ENCODE measurements at regions not wholly inside any gene's neighbourhood (a gene's known extent, or its start where the extent isn't known, plus 50 kb on each side); places are given as distances from the start of the nearest gene placed in this dataset.

DNA sequence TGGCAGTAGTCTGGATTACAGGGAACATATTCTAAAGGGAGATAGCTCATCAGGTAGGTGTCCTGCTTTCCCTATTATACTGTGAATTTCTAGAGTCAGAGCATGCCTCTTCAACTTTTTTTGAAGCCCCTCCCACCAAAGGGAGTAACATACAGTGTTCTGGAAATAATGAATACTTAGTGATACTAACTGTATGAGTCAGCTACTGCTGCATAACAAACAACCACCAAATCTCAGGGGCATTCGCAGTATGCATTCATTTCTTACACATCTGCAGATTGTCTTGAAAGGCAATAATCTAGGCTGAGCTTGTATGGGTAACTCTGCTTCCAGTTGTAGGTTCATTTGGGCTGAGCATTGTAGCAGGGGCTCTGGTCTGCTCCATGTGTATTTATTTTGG is 409.7 kb upstream of the SPRED2 start:
- no peak for DNase-seq (ENCODE audit: low read depth)

GRCh38 chr2:65835975-65836549 is 403.7 kb upstream of the SPRED2 start:
- no peak for DNase-seq (ENCODE audit: low read depth)

DNA sequence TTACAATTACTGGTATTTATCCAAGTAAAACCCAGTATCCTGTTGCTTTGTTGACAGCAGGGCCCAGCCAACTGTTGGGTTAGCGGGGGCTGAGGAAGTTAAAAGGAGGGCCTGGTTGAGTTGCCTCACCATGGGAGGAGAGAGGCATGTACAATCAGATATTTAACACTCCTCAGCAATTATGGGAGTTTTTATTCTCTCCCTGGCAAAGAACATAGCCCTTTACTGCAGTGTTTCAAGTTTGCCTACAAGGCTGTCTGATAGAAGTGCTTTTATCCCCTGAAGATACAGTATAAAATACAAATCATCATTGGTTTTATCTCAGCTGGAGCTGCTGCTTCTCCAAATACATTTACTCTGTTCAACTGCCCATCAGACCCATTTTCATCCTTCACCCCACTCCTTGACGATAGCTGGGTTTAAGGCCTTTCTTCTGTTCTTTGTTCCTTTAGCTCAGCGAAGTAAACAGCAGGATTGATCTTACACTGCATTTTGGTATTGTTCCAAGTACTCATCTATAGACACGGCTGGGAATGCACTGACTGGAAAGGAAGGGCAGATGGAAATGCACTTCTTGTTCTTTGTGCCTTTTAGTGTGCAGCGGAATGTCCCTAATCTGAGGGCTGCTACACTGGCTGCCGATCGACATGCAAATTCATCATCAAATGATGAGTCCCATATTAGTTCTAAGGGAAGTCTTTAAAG is 402.5 kb upstream of the SPRED2 start:
- no peak for DNase-seq (ENCODE audit: low read depth)

DNA sequence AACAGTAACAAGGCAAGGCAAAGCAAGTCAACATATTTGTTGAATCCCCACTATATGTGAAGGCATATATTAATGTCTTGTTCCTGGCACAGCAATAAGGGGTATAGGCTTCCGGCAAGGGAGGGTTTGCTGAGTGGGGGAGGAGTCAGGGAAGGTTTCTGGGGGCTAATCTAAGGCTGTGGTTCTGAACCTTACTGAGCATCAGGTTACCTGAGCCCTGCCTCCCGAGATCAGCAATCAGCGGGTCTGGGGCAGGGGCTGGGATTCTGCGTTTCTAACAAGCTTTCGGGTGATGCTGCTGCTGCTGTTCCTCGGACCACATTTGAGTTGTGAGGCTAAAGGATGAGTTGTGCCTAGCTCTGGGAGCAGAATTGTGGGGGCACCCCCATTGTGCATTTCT is 401.7 kb upstream of the SPRED2 start:
- DNase-seq (ENCODE audit: low read depth), result no peak

DNA sequence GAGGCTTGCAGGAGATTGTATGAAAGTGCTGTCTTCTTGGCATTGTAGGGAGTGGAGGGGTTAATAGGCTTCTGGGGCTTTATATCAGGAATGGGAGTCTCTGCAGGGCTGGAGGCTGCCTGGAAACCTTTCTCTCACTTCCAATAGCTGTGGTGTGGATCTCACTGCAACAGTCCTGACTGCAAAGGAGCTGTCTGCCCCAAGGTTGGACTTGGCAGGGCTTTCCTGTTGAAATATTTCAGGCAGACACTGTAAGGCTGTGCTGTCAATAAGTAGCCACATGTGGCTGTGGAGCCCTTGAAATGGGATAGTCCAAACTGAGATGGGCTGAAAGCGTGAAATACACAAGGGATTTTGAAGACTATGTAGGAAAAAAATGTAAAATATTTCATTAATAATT is 399.1 kb upstream of the SPRED2 start:
- DNase-seq (ENCODE audit: low read depth), result no peak

DNA sequence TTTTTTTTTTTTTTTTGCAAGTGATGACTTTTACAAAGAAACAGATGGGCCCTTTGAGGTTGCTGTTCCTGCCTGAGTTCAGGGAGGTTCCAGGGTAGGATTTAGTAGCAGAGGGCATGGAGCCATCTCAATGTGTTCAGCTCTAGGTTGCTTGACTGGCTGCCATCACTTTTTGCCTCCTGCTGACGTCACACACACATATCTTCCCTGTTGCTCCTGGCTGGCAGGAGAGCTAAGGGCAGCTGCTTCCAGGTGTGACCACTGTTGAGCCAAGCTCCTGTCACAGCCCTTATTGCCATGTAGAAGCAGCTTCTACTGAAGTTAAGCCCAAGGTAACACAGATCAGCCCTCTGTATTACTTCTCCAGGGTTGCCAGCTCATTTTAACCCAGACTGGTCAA is 394.2 kb upstream of the SPRED2 start:
- no peak for DNase-seq (ENCODE audit: low read depth)

DNA sequence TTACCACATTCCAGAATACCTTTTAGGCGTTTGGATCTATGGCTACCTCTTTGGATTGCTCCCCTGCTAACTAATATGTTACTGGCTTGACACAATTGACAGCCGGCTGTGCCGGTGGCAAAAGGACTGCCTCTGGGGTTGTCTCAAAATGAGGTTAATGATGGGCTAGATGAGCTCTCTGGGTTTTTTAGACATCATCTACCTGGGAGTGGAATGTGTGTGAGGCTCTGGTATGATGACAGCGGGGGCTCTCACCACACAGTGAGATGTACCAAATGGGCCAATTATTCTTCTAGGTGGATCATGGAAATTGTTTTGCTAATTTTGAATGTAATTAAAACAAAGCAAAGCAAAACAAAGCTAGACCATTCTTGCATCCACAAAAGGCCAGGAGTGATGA is 391.1 kb upstream of the SPRED2 start:
- no peak for DNase-seq (ENCODE audit: low read depth)

GRCh38 chr2:65820454-65820853 is 388.1 kb upstream of the SPRED2 start:
- DNase-seq (ENCODE audit: low read depth), result no peak

GRCh38 chr2:65819963-65820362 is 387.6 kb upstream of the SPRED2 start:
- no peak for DNase-seq (ENCODE audit: low read depth)

GRCh38 chr2:65818873-65819451 is 386.6 kb upstream of the SPRED2 start:
- no peak for DNase-seq (ENCODE audit: low read depth)

GRCh38 chr2:65813631-65814173 is 381.3 kb upstream of the SPRED2 start:
- no peak for DNase-seq (ENCODE audit: low read depth)

GRCh38 chr2:65812887-65813286 is 380.5 kb upstream of the SPRED2 start:
- DNase-seq (ENCODE audit: low read depth), result no peak

DNA sequence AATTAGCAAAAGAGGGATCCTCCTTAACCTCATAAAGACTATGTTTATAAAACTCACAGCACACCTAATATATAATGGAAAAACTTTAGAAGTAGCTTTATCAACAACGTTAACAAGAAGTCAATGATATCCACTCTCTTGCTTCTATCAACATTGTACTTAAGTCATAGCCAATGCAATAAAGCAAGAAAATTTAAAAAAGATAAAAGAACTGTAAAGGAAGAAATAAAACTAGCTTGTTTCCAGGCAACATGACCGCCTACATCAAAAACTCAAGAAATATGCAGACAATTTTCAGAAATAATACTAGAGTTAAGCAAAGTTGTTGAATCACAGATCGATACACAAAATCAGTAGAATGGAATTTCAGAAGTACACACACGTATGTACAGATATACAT is 375.5 kb upstream of the SPRED2 start:
- no peak for DNase-seq (ENCODE audit: low read depth)

GRCh38 chr2:65804777-65805176 is 372.4 kb upstream of the SPRED2 start:
- DNase-seq (ENCODE audit: low read depth), result no peak

- DNase-seq (ENCODE audit: low read depth), result no peak
Observed at GRCh38 chr2:65802298-65802942, 370.0 kb upstream of the SPRED2 start.

- peak; percentile 56 for DNase-seq (ENCODE audit: low read depth)
Observed at GRCh38 chr2:65800998-65801397, 368.6 kb upstream of the SPRED2 start.

DNA sequence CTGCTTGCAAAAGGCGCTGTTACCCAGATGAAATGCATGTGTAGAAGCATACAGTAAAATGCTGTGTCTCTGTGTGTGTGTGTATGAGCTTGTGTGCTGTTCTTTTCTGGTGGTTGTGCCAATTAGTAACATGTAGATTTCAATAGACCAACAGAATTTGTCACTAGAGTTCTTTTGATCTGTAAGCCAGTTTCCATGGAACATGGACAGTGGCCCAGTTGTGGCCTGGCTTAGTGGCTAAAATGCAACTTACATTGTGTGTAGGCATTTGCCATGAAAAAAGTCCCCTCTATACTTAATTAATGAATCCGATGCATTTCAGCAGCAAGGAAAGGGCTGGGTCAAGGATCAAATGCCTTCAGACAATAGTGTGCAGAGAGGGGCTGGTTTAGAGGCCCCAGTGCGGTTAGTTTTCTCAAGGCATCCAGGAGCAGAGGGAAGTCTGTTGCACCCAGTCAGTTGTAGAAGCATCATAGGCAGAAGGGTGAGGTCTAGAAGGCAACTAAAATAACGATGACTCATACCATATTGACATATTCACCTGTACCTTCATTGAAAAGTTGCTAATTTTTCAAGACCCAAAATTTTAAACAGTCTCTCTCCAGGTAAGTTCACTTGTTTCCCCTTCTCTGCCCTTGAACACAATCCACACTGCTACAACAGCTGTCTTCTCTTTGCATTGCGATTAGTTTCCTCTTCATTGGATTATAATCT is 366.9 kb upstream of the SPRED2 start:
- DNase-seq (ENCODE audit: low read depth), result no peak

DNA sequence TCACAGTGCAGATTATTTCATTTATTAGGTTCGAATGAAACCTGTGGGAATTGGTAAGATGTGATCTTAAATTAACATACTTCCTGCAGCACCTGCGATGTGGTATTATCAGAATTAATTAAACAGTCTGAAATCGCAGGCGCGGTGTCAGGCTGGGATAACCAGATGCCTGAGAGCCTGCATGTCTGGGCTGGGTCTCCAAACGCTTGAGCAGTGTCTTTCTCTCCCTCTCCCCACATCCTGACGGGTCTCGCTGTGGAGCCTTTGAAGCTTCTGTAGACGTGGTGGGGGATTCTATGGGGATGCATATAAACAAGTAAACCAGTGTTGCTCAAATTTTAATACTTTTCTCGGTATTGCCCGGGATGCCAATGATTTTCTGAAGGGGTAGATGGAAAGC is 366.2 kb upstream of the SPRED2 start:
- no peak for DNase-seq (ENCODE audit: low read depth)

DNA sequence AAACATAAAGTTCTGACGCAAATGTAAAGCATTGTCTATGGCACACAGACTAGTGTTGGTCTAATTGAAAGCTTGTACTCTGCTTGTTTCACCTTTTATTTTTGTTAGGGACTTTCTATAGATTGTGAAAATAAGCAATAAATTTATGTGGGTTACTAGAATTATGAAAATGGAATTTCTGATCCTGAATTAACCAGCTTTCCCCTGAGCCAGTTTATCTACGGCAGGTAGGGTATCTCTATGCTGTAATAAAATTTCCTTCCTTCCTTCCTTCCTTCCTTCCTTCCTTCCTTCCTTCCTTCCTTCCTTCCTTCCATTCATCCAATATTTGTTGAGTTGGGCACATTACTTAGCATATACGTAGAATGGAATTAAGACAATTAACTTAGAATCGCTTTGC is 362.6 kb upstream of the SPRED2 start:
- no peak for DNase-seq (ENCODE audit: low read depth)

DNA sequence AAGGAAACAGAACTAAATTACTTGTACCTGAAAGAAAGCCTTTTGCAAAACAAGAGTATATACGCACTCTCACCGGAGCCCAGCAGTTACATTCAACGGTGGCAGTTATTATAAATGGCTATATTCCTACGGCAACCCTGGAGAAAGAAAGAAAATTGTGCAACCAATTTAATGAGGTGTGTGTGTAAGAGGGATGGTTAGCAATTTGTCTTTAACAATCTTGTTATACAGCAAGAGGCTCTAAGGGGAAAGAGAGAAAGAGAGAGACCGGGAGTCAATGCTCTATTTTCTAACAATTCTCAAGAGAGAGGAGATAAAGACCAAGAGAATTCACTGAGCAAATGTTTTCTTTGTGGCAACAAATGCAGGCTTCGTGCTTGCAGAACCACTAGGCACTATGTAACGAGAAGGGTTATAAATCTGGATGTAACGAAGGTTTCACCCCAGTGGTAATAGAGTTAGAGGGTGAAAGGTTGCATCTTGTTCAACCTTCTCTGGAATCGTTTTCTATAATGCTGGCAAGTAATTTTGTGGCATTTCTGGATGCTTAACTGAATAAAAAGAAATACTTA is 359.1 kb upstream of the SPRED2 start:
- no peak for DNase-seq (ENCODE audit: low read depth)

DNA sequence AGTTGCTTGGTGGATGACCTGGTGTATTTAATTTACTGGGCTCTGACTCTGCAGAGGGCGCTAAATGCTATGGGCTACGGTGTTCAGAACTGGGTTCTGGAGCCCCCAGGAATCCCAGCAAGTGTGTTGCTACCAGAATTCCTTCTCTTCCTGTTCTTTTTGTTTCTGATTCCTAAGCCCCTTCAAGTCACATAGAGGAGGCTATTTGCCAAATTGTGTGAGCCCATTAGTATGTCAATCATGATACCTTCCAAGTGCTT is 358.2 kb upstream of the SPRED2 start:
- DNase-seq (ENCODE audit: low read depth), result no peak

DNA sequence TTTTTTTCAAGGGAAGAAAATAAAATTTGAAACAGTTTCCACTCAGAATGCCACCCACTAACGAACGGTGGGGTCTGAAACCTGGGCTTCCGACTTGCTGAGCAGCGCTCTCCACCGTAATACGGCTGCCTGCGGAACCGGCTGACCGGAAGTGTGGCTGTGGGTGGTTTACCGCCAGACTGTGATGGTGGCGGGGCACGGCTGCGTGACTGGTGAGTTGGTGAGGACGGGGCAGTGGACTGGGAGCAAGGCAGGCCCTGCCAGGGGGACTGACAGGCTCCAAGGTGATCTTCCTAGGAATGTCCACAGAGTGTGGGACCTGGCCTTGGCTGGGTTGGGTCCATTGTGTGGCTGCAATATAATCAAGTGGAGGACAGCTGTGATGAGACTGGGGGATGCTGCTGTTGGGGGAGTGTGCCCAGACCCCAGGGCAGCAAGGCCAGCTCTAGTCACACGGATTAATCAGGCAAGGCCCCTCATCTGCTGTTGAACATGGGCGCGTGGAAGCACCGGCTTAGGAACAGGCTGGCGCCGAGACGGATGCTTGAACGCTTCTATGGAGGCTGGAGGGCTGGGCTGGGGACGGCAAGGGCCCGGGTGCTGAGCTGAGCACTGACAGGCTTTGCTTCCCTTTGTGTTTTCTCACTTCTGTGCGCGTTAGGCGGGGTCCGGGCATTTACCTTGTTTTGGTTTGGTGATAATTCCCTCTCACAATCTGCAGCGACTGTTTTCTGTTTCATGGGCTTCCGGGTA is 357.7 kb upstream of the SPRED2 start:
- DNase-seq (ENCODE audit: low read depth), result no peak

Data from EH (cell line).